DOHH2 (cell line): ENCODE measurements at regions not wholly inside any gene's neighbourhood (a gene's known extent, or its start where the extent isn't known, plus 50 kb on each side); places are given as distances from the start of the nearest gene placed in this dataset.

Source experiments
- EZH2phosphoT487 ChIP-seq: fragments of 200-600 bp; sonication (generic); IDR thresholded peaks from 2 replicates; pipeline ENCODE4 v1.6.1; 2017; ENCODE audit warnings: borderline replicate concordance, mild to moderate bottlenecking, antibody characterized with exemption, low read length, moderate library complexity, mixed read lengths
- TF ChIP-seq, protein P1 (sequence below): fragments of 200-600 bp; sonication (generic); IDR thresholded peaks from one replicate; pipeline ENCODE4 v1.5.1; 2014; ENCODE audit warnings: antibody characterized with exemption, mild to moderate bottlenecking, low read depth, low read length; ENCODE audit not compliant: poor library complexity, severe bottlenecking

DNA sequence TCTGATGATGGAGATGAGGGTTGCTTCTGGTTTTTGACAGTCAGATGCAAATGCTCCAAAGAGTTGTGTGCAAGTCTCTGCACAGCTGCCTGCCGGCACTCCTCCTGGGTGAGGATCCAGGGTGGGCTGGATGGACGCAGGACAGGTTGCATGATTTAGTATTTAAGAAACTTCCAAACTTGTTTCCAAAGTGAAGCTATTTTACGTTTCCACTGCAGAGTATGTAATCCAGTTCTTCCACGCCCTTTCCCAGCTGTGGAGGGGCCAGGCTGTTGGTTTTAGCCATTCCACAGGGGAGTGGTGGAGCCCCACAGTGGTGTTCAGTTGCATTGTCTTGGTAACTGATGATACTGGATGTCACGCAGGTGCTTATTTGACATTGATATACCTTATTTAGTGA is 157.3 kb downstream of the THBS2 start:
- TF ChIP-seq, protein P1, sequence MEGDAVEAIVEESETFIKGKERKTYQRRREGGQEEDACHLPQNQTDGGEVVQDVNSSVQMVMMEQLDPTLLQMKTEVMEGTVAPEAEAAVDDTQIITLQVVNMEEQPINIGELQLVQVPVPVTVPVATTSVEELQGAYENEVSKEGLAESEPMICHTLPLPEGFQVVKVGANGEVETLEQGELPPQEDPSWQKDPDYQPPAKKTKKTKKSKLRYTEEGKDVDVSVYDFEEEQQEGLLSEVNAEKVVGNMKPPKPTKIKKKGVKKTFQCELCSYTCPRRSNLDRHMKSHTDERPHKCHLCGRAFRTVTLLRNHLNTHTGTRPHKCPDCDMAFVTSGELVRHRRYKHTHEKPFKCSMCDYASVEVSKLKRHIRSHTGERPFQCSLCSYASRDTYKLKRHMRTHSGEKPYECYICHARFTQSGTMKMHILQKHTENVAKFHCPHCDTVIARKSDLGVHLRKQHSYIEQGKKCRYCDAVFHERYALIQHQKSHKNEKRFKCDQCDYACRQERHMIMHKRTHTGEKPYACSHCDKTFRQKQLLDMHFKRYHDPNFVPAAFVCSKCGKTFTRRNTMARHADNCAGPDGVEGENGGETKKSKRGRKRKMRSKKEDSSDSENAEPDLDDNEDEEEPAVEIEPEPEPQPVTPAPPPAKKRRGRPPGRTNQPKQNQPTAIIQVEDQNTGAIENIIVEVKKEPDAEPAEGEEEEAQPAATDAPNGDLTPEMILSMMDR: no peak
- no peak for TF ChIP-seq EZH2phosphoT487
